Putamen (tissue), 1 donor: ENCODE measurements at regions not wholly inside any gene's neighbourhood (a gene's known extent, or its start where the extent isn't known, plus 50 kb on each side); places are given as distances from the start of the nearest gene placed in this dataset.
"Not testable (repeated sequence)": the region's sequence is repeated elsewhere in the genome, so short reads cannot be mapped to it uniquely, and the experiment has no call there.

Source experiments
- DNase-seq: peaks from one replicate; pipeline ENCODE4 v3.0.0-alpha.2; 2016; ENCODE audit warnings: low spot score

DNA sequence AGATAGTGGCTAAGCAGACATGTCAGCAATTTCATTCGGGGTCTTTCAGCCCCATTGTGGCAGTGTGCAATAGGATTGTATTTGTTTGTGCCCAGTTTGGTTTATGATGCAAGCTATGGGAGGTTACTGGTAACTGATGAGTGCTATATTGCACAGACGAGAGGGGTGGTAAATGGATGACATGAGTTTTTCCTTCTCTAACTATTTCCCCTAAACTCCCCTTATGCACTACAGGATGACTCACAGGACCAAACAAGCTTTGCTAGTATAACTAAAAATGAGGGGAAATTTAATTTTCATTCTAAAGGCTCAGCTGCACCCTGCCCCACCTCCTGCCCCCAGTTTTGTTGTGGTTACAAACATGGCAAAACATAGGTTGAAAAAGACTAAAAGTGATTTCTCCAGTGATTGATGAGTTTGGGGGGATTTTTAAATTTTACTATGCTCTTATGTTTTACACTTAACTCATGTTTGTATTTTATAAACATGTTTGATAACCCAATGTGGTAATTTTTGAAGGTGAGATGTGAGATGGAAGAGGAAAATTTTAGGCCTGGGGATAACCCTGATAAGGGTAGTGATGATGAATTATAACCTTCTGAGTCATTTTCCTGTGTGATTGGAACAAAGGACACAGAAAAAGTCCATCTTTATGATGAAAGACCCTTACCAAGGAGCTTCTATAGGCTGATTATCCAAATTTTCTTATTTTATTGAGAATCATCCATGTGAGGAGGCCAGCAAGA is 60.8 kb upstream of the NAMPT start:
- no peak for DNase-seq

DNA sequence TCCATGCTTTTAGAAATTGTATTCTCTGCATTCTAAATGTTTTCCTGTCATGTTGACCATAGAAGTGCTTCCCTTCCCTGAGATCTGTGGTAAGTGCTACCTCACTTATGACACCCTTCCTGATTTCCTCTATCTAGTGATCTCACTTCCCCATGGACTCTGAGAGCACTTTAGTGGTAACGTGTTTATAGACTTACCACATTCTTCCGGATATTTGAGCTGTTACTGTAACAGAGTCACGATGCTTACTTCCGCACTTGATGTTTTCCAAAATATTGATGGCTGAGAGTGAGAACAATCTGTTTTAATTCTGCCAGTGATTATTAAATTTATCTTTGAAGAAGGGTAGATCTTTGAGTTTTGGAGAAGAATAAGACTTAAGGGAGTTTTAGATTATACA is 60.1 kb upstream of the NAMPT start:
- DNase-seq = no peak

DNA sequence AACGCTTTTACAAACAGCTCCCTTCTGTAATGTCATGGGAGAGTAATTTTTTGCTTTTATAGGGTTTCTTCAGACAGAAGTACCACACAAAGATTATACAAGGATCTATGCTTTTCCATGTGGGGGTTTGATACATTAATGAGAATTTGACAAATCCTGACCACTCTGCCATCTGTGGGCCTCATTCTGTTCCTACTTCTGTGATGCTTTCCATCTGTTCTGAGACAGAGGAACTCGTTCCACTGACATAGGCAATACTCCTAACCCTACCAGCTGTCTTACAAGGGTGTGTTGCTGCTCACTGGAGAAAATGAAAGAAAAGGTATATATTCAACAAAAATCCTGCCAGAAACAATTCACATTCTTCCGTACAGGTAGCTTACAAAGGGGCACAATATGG is 59.4 kb upstream of the NAMPT start:
- no peak for DNase-seq

DNA sequence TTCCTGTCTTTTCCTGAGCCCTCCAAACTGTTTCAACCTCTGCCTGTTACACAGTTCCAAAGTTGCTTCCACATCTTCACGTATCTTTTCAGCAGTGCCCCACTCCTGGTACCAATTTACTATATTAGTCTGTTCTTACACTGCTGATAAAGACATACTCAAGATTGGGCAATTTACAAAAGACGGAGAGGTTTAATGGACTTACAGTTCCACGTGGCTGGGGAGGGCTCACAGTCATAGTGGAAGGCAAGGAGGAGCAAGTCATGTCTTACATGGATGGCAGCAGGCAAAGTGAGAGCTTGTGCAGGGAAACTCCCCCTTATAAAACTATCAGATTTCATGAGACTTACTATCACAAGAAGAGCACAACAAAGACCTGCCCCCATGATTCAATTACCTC is 57.3 kb upstream of the NAMPT start:
- not testable (repeated sequence) for DNase-seq

DNA sequence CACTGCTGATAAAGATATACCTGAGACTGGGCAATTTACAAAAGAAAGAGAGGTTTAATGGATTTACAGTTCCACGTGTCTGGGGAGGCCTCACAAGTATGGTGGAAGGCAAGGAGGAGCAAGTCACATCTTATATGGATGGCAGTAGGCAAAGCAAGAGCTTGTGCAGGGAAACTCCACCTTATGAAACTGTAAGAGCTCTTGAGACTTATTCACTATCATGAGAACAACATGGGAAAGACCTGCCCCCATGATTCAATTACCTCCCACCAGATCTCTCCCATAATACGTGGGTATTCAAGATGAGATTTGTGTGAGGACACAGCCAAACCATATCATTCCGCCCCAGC is 55.4 kb upstream of the NAMPT start:
- not testable (repeated sequence) for DNase-seq

DNA sequence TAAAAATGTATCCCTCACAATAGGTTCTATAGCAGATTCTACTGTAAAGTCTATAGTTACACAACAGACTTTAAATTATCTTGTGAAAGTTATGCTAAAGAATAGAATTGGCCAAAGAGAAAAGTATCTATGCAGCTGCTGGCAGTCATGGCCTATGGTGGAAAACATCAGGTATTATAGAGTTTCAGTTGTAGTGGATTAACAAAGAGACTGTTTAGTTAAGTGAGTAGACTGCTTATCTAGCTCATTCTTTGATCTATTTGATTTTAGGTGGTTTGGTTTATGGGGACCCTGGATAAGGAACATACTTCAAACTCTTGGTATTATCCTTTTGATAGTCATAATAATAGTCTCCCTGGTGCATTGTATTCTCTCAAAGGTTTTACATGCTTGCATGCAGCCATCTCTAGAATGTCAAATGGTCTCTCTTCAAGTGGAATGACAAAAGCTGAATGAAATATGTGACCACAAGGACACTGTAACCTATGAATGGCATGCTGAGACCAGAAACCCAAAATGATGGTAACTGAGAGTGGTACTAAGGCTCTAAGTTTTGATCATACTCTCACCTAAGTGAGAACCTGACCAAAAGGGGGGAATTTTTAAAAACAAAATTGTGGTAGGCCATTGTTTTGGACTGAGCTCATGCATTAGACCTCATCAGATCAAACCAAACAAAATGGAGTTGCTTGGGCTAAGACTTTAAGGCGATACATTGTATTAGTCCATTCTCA is 54.9 kb upstream of the NAMPT start:
- DNase-seq = no peak

DNA sequence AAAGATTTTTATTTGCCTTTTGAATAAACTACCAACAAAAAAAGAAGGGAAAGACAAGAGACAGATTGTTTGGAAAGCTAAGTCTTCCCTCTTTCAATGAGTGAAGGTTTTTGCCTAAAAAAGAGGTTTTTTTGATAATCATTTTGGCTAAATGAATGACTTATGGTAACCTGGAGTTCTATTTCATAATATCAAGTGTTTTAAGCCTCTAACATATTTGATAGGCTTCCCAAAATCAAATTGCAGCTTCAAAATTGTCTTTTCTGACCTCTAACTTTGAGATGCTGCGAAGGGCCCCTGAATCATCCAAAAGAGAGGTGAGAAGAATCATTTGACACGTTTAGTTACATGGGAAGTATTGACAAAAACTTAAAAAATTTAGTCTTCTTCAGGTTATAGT is 53.0 kb upstream of the NAMPT start:
- DNase-seq = no peak

DNA sequence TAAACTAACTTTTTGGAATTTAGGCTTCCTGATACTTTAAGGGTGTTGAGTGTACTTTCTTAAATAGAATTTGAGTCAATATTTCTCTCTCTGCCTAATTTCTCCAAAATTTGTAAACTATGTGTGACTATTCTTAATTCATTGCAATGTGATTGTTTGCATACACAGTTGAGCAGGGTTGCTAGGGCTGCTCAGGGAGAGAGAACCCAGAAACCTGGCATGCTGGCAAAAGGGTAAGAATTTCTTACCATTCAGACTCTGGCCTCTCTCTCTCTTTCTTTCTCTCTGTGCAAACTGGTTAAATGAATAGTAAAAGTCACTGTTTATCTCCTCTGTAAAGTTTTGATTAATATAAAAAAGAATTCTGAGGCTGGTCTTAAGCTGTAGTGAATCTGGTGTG is 51.0 kb upstream of the NAMPT start:
- no peak for DNase-seq
